ENCODE measurements at regions not wholly inside any gene's neighbourhood (a gene's known extent, or its start where the extent isn't known, plus 50 kb on each side); places are given as distances from the start of the nearest gene placed in this dataset.

- TF ChIP-seq TARDBP (IDR thresholded peaks at IDR 0.05) (no peak), FOXM1 (IDR thresholded peaks at IDR 0.05; ENCODE audit: borderline replicate concordance) (no peak), SUZ12 (IDR thresholded peaks at IDR 0.05) (no peak)
Measured at GRCh38 chr18:37853706-37854105, 288.1 kb upstream of the CELF4 start.

Data from HEK293T (cell line).